Astrocyte of the spinal cord (primary cell): ENCODE measurements at regions not wholly inside any gene's neighbourhood (a gene's known extent, or its start where the extent isn't known, plus 50 kb on each side); places are given as distances from the start of the nearest gene placed in this dataset.

Experiments used
- DNase-seq: peaks from one replicate; pipeline ENCODE4 v3.0.0; 2011; ENCODE audit warnings: low read depth, low spot score
- H3K4me3 ChIP-seq: 2 replicates; pipeline ENCODE4 v1.5.1; 2011; ENCODE audit warnings: low read depth, mild to moderate bottlenecking, low read length, moderate library complexity
- in situ Hi-C: cut with HindIII; loops from 2 replicates; pipeline ENCODE4 v1.10.0; 2017; ENCODE audit warnings: low sequenced_read_pairs
- TF ChIP-seq, protein P1 (sequence below): IDR thresholded peaks from 2 replicates; pipeline ENCODE4 v1.5.1; 2012; ENCODE audit warnings: low read depth, mild to moderate bottlenecking, low read length, inconsistent platforms

DNA sequence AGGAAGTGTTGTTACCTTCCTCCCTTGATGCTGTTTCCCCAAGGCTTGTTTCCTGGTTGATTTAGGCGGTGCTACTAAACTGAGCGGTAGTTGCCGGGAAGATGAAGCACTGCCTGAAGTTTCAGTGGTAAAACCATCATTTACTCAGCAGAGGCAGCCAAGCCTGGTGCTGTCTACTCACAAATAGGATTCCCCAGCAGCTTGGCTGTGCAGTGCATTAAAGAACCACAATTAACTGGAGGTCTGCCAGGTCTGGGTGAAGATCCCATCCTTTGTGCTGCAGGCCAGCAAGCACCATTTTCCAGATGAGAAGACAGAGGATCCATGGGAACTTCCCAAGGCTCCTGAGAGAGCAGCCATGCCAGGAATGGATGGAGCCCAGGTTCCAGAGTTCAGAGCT is 231.9 kb upstream of the E2F8 start:
- TF ChIP-seq, protein P1, sequence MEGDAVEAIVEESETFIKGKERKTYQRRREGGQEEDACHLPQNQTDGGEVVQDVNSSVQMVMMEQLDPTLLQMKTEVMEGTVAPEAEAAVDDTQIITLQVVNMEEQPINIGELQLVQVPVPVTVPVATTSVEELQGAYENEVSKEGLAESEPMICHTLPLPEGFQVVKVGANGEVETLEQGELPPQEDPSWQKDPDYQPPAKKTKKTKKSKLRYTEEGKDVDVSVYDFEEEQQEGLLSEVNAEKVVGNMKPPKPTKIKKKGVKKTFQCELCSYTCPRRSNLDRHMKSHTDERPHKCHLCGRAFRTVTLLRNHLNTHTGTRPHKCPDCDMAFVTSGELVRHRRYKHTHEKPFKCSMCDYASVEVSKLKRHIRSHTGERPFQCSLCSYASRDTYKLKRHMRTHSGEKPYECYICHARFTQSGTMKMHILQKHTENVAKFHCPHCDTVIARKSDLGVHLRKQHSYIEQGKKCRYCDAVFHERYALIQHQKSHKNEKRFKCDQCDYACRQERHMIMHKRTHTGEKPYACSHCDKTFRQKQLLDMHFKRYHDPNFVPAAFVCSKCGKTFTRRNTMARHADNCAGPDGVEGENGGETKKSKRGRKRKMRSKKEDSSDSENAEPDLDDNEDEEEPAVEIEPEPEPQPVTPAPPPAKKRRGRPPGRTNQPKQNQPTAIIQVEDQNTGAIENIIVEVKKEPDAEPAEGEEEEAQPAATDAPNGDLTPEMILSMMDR: no peak

DNA sequence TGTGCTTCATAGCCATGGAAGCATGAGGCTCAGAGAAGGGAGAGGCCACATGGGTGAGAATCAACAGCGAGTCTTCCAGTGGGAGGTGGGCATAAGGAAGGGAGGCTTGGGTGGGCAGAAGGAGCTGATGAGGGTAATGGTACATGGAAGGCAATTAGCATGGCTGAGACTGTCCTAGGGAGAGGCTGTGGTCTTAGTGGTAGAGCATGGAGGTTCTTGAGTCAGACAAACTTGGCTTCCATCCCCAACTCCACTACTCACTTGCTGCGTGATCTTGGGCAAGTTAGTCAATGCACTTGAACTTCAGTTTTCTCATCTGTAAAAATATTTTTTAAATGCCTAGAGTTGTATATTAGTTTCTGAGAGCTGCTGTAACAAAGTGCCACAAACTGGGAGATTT is 227.2 kb upstream of the E2F8 start:
- no peak overlapping the region for H3K4me3 ChIP-seq
- in situ Hi-C loops: no loop called here
- no peak for DNase-seq
- TF ChIP-seq, protein P1: no peak

More for the DNA sequence above, 231.9 kb upstream of the E2F8 start:
- in situ Hi-C loops: no loop called here
- peak; percentile 9 for DNase-seq
- no peak overlapping the region for H3K4me3 ChIP-seq

DNA sequence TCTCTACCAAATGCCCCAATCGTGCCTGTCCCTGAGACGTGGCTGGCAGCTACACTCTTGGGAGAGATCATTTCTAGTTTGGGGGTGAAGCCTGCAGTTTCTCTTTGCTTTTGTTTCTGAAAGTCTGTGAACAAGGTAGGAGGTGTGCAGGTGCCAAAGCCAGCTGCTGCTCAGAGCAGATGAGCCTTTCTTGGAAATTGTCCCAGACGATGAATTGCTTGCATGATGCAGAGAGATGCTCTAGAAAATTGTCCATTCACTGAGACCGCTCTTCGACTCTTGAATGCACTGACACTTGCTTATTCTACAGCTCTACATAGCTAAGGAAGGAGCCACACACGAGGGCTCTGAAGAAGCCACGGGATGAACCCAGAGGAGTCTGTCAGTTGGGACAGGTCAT is 225.6 kb upstream of the E2F8 start:
- TF ChIP-seq, protein P1: no peak
- no peak for DNase-seq
- in situ Hi-C loops: no loop called here
- H3K4me3 ChIP-seq: no peak overlapping the region

DNA sequence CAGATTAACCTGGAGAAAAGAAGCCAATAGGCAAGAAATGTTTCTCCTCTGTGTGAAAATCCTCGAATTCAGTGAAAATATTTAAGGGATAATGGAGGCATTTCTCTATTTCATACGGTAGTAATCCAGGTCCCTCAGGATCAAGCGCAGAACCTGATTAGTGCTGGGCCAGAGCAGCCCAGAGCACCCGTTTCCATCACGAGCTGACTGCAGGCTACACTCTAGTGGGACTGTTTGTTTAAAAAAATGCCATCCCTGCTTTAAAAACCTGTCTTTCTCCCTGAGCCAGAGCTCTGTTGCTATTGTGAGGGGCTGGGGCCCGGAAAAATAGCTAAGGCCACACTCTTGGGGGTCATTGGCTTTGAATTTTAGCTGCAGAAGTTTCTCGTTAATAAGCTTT is 223.2 kb upstream of the E2F8 start:
- H3K4me3 ChIP-seq: no peak overlapping the region
- TF ChIP-seq, protein P1: no peak
- DNase-seq: no peak
- in situ Hi-C loops: no loop called here

DNA sequence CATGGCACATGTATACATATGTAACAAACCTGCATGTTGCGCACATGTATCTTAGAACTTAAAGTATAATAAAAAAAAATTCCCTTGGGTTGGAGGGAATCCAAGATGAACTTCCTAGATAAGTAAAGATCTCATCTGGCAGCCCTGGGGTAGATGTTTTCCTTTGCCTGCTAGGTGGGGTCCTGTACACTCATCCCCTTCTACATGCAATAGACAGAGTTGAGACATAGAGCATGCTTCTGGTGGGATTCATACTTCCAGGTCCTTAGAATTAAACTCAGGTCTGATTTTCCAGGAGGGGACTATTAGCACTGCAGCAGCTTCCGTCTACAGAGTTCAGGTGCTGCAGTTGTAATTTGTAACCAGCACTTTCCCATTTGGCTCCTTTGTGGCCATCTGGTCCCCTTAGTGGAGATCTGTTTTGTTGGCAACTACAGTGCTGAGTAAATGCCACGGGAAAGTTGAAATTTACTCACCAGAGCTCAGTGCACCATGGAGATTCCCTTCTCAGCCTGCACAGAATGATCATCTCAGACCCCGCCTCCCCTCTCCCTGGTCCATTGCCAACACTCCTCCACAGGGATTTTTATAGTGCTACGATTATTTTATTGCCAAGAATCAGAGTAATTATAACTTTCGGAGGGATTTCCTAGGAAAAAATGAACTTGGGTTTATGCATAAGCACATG is 220.1 kb upstream of the E2F8 start:
- no peak for DNase-seq
- TF ChIP-seq, protein P1: no peak
- in situ Hi-C loops: no loop called here
- H3K4me3 ChIP-seq: no peak overlapping the region

DNA sequence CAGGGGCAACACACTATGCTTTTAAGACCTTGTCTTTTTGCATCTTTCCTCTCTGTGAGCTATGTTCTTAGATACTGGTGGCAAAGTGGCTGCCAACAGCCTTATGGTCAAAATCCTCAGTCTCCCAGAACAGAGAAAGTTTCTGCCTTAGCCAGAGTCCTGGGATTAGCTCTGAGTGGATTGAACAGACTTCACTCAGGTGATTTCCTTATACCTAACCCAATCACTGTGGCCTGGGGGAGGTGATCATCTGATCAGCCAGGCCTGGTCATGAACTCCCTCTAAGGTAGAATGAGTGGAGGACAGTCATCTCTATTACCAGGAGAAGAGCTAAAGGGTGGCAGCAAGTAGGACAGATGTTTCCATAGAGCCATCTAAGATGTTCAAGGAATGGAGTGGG is 218.5 kb upstream of the E2F8 start:
- in situ Hi-C loops: no loop called here
- DNase-seq: no peak

More for the DNA sequence above, 218.5 kb upstream of the E2F8 start:
- H3K4me3 ChIP-seq: no peak overlapping the region
- TF ChIP-seq, protein P1: no peak
